ENCODE measurements at regions not wholly inside any gene's neighbourhood (a gene's known extent, or its start where the extent isn't known, plus 50 kb on each side); places are given as distances from the start of the nearest gene placed in this dataset.

DNA sequence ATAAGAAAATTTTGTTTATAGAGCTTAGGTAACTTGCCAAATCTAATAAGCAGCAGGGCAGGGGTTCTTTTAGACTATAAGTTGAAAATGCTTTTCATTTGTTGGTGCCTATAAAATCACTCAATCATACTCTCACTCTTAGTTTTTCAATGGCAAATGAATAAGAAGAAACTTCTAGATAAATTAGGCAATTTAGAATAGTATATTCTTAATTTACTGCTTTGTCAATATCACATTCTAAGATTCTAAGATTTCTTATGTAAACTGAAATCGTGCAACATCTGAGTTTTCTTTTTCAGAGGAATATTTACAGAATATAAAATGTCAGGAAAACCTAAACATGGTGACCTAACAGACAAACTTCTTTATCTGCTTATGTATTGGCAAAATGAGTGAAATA, 849.0 kb downstream of the DTWD2 start:
- H3K79me2 ChIP-seq (ENCODE audit: low read depth): no peaks in the 10 kb centered on the region
- no peaks in the 10 kb centered on the region for H3K4me1 ChIP-seq
- no peak overlapping the region for H3K4me2 ChIP-seq
- H3K9ac ChIP-seq: no peak overlapping the region
- H4K20me1 ChIP-seq (ENCODE audit: low read depth): no peaks in the 10 kb centered on the region
- H3K27me3 ChIP-seq: no peaks in the 10 kb centered on the region
- H3K27ac ChIP-seq: no peak overlapping the region
- Mint-ChIP-seq H3K9me3 (no peaks in the 10 kb centered on the region), H3K27me3 (ENCODE audit: insufficient read depth, low read depth) (no peaks in the 10 kb centered on the region), H3K27ac (no peak overlapping the region), H3K4me1 (no peaks in the 10 kb centered on the region), H3K4me3 (no peak overlapping the region), H3K36me3 (no peaks in the 10 kb centered on the region)
- H3K36me3 ChIP-seq: no peaks in the 10 kb centered on the region
- H2AFZ ChIP-seq (replicated peaks): no peak overlapping the region
- H3F3A ChIP-seq (ENCODE audit: low read depth): no peaks in the 10 kb centered on the region
- H3K4me3 ChIP-seq: no peak overlapping the region
- H3K9me3 ChIP-seq (ENCODE audit: low read depth): no peaks in the 10 kb centered on the region
- TF ChIP-seq, protein P1, sequence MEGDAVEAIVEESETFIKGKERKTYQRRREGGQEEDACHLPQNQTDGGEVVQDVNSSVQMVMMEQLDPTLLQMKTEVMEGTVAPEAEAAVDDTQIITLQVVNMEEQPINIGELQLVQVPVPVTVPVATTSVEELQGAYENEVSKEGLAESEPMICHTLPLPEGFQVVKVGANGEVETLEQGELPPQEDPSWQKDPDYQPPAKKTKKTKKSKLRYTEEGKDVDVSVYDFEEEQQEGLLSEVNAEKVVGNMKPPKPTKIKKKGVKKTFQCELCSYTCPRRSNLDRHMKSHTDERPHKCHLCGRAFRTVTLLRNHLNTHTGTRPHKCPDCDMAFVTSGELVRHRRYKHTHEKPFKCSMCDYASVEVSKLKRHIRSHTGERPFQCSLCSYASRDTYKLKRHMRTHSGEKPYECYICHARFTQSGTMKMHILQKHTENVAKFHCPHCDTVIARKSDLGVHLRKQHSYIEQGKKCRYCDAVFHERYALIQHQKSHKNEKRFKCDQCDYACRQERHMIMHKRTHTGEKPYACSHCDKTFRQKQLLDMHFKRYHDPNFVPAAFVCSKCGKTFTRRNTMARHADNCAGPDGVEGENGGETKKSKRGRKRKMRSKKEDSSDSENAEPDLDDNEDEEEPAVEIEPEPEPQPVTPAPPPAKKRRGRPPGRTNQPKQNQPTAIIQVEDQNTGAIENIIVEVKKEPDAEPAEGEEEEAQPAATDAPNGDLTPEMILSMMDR (IDR thresholded peaks at IDR 0.05): no peak
- TF ChIP-seq EZH2 (IDR thresholded peaks at IDR 0.05): no peak
- no peak for DNase-seq (ENCODE audit: low spot score)

DNA sequence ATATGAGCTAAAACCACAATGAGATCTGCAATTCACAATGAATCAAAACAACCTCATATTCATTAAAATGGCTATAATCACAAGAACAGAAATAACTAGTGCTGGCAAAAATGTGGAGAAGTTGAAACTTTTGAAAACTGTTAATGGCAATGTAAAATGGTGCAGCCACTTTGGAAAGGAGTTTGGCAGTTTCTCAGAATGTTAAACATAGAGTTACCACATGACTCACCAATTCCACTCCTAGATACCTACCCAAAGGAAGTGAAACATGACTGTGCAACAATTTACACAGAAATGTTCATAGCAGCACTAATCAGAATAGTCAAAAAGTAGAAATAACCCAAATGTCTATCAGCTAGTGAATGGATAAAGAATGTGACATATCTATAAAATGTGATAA, 862.2 kb downstream of the DTWD2 start:
- no peak for TF ChIP-seq EZH2 (IDR thresholded peaks at IDR 0.05)
- TF ChIP-seq EZH2phosphoT487 (IDR thresholded peaks at IDR 0.05): no peak
- TF ChIP-seq, protein P1 (IDR thresholded peaks at IDR 0.05): no peak
- Histone ChIP-seq H3K79me2 (ENCODE audit: low read depth) (no peaks in the 10 kb centered on the region), H3K27me3 (no peaks in the 10 kb centered on the region), H3K36me3 (no peaks in the 10 kb centered on the region), H4K20me1 (ENCODE audit: low read depth) (no peaks in the 10 kb centered on the region), H3K4me3 (no peak overlapping the region), H2AFZ (replicated peaks) (no peak overlapping the region), H3K9ac (no peak overlapping the region), H3F3A (ENCODE audit: low read depth) (no peaks in the 10 kb centered on the region), H3K9me3 (ENCODE audit: low read depth) (no peaks in the 10 kb centered on the region), H3K4me1 (no peaks in the 10 kb centered on the region), H3K4me2 (no peak overlapping the region), H3K27ac (no peak overlapping the region)
- Mint-ChIP-seq H3K4me1 (no peaks in the 10 kb centered on the region), H3K27ac (no peak overlapping the region), H3K27me3 (ENCODE audit: insufficient read depth, low read depth) (no peaks in the 10 kb centered on the region), H3K4me3 (no peak overlapping the region), H3K36me3 (no peaks in the 10 kb centered on the region), H3K9me3 (no peaks in the 10 kb centered on the region)
- no peak for DNase-seq (ENCODE audit: low spot score)

DNA sequence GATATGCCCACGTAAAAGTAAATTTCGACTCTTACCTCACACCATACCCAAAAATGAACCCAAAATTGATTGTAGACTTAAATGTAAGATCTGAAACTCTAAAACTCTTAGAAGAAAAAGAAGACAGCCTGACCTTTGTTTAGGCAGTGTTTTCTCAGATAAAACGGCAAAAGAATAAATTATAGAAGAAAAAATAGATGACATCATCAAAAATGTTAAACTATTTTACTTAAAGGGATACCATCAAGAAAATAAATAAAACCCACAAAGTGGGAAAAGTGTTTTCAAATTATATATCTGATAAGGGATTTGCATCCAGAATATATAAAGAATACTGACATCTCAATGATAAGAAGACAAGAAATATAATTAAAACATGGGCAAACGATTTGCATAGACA, 862.7 kb downstream of the DTWD2 start:
- Histone ChIP-seq H3F3A (ENCODE audit: low read depth) (no peaks in the 10 kb centered on the region), H3K4me2 (no peak overlapping the region), H3K4me3 (no peak overlapping the region), H4K20me1 (ENCODE audit: low read depth) (no peaks in the 10 kb centered on the region), H3K27me3 (no peaks in the 10 kb centered on the region), H3K79me2 (ENCODE audit: low read depth) (no peaks in the 10 kb centered on the region), H3K9me3 (ENCODE audit: low read depth) (no peaks in the 10 kb centered on the region), H3K4me1 (no peaks in the 10 kb centered on the region), H3K27ac (no peak overlapping the region), H2AFZ (replicated peaks) (no peak overlapping the region), H3K36me3 (no peaks in the 10 kb centered on the region), H3K9ac (no peak overlapping the region)
- no peak for DNase-seq (ENCODE audit: low spot score)
- TF ChIP-seq, protein P1 (IDR thresholded peaks at IDR 0.05): no peak
- TF ChIP-seq EZH2 (IDR thresholded peaks at IDR 0.05): no peak
- Mint-ChIP-seq H3K27ac (no peak overlapping the region), H3K4me3 (no peak overlapping the region), H3K4me1 (no peaks in the 10 kb centered on the region), H3K36me3 (no peaks in the 10 kb centered on the region), H3K9me3 (no peaks in the 10 kb centered on the region), H3K27me3 (ENCODE audit: insufficient read depth, low read depth) (no peaks in the 10 kb centered on the region)

DNA sequence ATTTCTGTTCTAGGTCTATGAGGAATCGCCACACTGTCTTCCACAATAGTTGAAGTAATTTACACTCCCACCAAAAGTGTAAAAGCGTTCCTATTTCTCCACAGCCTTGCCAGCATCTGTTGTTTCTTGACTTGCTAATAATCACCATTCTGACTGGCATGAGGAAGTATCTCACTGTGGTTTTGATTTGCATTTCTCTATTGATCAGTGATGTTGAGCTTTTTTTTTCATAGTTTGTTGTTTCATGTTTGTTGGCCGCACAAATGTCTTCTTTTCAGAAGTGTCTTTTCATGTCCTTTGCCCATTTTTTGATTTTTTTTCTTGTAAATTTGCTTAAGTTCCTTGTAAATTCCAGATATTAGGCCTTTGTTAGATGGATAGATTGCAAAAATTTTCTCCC, 867.1 kb downstream of the DTWD2 start:
- Histone ChIP-seq H3K4me2 (no peak overlapping the region), H3K4me1 (no peaks in the 10 kb centered on the region), H3K9ac (no peak overlapping the region), H3K4me3 (no peak overlapping the region), H3K9me3 (ENCODE audit: low read depth) (no peaks in the 10 kb centered on the region), H3K79me2 (ENCODE audit: low read depth) (no peaks in the 10 kb centered on the region), H3K36me3 (no peaks in the 10 kb centered on the region), H3F3A (ENCODE audit: low read depth) (no peaks in the 10 kb centered on the region), H3K27ac (no peak overlapping the region), H3K27me3 (no peaks in the 10 kb centered on the region), H2AFZ (replicated peaks) (no peak overlapping the region), H4K20me1 (ENCODE audit: low read depth) (no peaks in the 10 kb centered on the region)
- no peak overlapping the region for H3K27ac Mint-ChIP-seq
- H3K4me1 Mint-ChIP-seq: no peaks in the 10 kb centered on the region
- H3K27me3 Mint-ChIP-seq (ENCODE audit: insufficient read depth, low read depth): no peaks in the 10 kb centered on the region
- no peaks in the 10 kb centered on the region for H3K36me3 Mint-ChIP-seq
- DNase-seq (ENCODE audit: low spot score): no peak
- H3K9me3 Mint-ChIP-seq: no peaks in the 10 kb centered on the region
- no peak for TF ChIP-seq EZH2phosphoT487 (IDR thresholded peaks at IDR 0.05)
- TF ChIP-seq EZH2 (IDR thresholded peaks at IDR 0.05): no peak
- TF ChIP-seq, protein P1 (IDR thresholded peaks at IDR 0.05): no peak
- H3K4me3 Mint-ChIP-seq: no peak overlapping the region

Data from neural progenitor cell (in vitro differentiated cells).